GM12892 (cell line): ENCODE measurements at regions not wholly inside any gene's neighbourhood (a gene's known extent, or its start where the extent isn't known, plus 50 kb on each side); places are given as distances from the start of the nearest gene placed in this dataset.

ENCODE experiments used
- DNase-seq: peaks from one replicate; pipeline ENCODE4 v3.0.0; 2011; ENCODE audit not compliant: insufficient read length
- FAIRE-seq: peaks from 2 replicates; lab custom pipeline; 2011; peaks lifted over from hg19 to GRCh38; lab: Jason Lieb, UNC
- POLR2A ChIP-seq: IDR thresholded peaks from 2 replicates; pipeline ENCODE4 v1.6.1; 2011; ENCODE audit warnings: low read depth, low read length, control low read depth
- POLR2AphosphoS5 ChIP-seq: IDR thresholded peaks from 2 replicates; pipeline ENCODE4 v1.6.1; 2011; ENCODE audit warnings: low read depth, low read length, control low read depth
- TAF1 ChIP-seq: IDR thresholded peaks from 2 replicates; pipeline ENCODE4 v1.6.1; 2011; ENCODE audit warnings: low read depth, mild to moderate bottlenecking, control low read depth, low read length, borderline replicate concordance

DNA sequence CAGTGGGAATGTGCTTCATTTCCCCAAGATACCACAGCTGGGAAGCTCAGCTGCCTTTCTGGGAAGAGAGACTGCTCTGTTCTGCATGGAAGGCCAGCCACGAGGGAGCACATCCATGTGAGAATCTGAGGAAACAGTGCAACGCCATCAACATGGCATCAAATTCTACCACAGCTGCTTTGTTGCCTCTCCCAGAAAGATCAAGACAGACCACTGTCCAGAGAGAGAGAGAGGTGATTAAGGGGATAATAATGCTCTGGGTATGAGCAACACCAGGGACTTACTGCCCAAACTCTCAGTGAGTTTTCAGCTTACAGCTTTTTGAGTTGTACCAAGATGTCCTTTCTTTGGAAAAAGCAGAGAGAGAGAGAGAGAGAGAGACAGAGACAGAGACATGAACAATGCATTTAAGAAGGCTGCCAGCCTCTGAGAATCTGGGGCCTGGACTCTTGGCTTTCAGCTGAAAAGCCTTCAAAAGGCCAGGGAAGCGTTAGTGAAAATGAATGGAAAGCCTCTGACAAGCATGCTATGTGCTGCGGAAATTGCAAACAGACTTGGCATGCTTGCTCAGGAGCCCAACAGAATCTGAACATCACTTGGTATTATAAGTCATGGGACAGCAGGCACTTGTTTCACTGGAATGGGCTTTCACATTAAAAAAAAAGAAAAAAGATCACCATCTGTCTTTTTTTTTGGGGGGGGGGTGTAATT, 223.1 kb downstream of the MAP2K6 start:
- DNase-seq (no peak), FAIRE-seq (no peak)
- TF ChIP-seq POLR2A (no peak), POLR2AphosphoS5 (no peak), TAF1 (no peak)

DNA sequence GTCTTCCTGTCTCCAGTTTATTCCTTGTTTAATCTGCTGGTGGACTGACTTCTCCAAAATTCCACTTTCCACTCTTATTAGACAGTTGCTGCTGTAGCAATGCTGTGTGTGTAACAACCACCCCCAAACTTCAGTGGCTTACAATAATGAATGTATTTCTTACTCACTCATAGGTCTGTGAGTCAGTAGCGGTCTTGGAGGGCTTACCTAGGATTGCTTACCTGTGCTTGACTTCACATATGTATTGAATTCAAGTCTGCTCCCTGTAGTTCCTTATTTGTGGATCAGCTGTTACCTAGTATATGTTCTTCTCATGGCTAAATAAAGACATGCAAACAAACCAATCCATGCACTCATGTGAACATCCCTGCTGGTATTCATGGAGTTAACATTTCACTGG, 224.6 kb downstream of the MAP2K6 start:
- FAIRE-seq (no peak), DNase-seq (no peak)
- no peak for TF ChIP-seq POLR2A
- TF ChIP-seq POLR2AphosphoS5: no peak
- no peak for TF ChIP-seq TAF1

DNA sequence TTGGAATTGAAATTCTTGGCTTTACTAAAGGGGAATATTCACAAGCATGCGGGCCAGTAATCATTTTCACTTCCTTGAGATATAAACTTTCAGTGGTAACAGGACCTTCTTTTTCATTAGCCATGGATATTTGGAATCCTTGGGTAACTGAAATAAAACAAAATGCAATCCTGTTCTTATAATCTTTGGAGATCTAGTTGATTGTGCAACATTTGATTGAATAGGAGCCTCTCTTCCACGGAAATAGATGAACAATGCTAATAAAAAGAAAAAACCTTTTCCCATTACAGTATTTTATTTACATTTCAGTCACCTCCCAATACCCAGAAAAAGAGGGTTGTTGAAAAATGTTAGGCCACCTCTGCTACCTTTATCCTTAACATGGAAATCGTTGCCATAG, 225.6 kb downstream of the MAP2K6 start:
- no peak for TF ChIP-seq POLR2A
- TF ChIP-seq POLR2AphosphoS5: no peak
- no peak for TF ChIP-seq TAF1
- FAIRE-seq: no peak

DNA sequence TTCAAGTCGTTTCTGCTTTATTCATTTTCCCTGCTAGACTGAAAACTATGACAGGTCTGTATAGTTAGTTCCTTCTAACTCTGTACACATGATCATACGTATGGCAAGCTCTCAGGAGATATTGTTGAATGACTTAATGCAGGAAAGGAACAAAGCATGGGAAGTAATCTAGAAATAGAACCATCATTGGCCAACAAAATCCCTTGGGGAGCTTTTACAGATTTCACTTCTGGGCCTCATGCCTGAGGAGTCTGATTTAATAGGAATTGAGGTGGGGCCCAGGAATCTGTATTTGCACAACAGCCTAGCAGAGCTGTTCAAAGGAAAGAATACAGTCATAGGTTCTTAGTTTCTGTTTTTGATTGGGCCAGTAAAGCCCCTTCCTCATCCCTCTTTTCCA, 229.2 kb downstream of the MAP2K6 start:
- FAIRE-seq (no peak), DNase-seq (no peak)
- TF ChIP-seq TAF1 (no peak), POLR2AphosphoS5 (no peak), POLR2A (no peak)

More for the DNA sequence above, 225.6 kb downstream of the MAP2K6 start:
- no peak for DNase-seq

DNA sequence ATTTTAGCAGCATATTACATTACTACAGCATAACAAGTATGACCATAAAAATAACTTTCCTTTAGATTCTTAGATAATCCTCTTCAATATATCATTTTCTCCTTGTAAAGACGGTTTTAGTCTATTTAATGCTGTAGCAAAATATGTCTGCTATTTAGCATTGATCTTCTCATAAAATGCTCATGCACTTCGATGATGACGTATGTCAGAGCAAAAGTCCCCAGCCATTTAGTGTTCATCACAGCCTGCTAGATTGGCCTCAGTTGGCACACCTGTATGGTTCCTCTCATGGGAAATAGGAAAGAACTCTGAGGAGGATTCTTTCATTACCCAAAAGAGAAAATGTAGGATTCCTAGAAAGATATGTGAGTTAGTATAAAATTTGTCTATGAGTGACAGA, 232.2 kb downstream of the MAP2K6 start:
- DNase-seq (no peak), FAIRE-seq (no peak)
- TF ChIP-seq POLR2AphosphoS5 (no peak), TAF1 (no peak), POLR2A (no peak)

DNA sequence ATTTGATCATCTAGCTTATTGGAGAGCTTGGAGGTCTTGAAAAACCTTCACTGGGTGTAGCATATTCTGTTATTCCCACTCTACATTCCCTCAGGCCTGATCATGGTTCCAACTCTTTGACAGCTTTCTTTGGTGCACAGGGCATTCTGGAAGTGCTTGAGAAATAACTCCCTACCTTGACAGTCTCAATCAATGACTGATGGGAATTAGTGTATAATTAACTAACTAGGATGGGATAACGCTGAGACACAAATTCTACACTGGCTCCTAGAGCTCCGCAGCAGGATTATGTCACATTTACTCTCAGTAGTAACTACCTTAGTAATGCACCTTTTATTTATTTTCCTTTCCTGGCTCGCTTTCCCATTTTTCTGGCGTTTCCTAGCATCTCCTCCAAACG, 236.4 kb downstream of the MAP2K6 start:
- FAIRE-seq (no peak), DNase-seq (no peak)
- TF ChIP-seq POLR2A: no peak

DNA sequence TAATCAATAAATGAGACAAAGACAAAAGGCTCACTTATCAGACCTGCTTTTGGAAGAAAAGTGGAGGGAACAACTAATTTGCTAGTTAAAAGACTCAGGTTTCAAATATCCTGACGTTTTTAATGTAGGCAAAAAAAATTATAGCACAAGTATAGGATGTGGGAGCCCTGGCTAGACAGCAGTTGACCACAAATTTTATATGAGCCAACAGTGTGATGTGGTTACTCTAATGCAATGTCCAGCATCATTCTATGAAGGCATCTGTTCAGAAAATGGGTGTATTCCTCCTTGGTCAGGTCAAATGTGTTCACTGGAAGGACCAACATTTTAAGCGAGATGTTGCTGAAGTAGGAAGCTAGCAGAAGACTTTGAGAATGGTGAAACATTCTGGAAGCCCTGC, 237.4 kb downstream of the MAP2K6 start:
- DNase-seq (no peak), FAIRE-seq (no peak)
- no peak for TF ChIP-seq TAF1
- no peak for TF ChIP-seq POLR2AphosphoS5
- no peak for TF ChIP-seq POLR2A

DNA sequence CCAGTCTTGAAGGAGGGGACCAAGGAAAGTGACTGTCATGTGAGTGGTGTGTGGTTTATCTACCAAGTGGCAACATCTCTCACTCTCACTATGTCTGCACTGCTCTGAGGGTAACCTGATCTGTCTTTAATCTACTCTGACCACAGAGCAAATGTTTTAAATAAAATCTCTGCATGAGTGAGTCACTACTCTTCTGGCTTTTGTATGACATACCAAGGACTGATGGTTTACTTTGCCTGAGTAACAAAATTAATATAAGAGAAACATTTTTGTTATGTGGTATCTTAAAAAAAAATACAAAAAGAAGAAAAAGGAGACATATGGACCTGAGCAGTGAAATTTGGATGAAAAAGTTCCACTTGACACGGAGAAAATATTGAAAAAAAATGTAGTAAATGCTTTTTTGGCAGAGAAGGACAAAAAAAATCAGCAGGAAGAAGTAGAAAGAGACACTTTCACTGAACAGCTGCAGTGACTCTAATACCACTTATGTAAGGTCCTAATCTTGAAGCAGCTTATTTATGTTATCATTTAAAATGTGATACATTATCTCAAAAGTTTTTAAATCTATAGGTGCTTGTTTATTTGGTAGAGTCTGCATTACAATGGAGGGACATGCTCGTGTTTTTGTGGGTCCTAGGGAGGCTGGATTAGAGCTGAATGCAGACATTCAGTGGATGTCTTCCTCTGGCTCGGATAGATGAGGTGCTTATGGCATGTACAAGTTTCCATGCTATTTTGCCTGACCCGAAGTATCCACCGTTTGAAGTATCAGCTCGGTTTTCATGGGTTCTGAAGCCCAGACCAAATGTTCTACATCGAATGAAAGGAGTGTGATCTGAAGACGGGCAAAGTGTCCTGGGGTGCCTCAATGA, 240.7 kb downstream of the MAP2K6 start:
- no peak for TF ChIP-seq POLR2AphosphoS5
- no peak for TF ChIP-seq TAF1
- no peak for DNase-seq
- no peak for FAIRE-seq

DNA sequence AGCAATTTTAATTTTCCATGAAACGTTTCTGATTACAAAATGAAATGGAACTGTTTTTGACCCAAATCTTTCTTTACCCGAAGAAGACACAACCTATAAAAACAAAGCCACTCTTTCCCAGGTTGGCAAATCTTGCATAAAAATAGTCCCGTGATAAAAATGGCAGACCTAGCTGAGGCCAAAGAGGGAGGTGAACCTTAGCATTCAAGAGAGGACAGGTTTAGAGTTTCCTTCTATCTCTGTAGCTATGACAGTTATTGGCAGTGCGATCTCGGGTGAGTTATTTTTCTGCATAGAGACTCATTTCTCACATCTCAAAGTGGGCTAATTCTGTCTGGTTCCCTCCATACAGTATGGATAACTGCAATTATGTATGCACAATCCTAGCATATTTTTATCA, 241.4 kb downstream of the MAP2K6 start:
- TF ChIP-seq TAF1: no peak
- no peak for TF ChIP-seq POLR2AphosphoS5
- TF ChIP-seq POLR2A: no peak
- FAIRE-seq (no peak), DNase-seq (no peak)

DNA sequence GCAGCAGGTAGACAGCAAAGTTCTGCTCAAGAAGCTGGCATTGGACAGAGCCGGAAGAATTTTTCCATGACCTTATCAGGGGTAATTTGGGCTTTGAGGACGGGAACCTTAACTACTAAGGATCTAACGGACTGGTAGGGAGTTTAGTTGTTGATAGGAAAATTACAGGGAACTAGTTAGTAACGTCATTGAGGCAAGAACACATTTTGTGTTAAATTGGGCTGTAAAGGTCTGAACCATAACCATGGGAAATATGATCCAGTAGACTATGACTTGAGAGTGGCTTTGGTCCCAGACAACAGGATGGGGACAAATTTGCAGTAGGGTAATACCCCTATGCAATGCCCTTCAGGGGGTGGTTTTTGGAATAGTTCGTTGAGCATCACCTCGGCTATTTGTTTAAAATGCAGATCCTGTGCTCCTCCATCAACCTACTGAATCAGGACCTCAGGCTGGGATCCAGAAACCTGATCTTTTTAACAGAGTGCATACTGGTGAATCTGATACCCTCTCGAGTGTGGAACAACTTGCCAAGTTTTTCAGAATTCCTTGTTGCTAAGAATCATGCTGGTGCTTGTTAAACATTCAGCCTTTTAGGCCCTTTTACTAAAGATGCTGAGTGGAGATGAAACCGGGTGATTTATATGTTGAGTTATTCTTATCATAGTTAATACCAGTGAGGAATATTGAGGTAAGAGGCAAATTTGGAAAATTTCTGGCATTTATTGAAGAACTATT, 255.1 kb downstream of the MAP2K6 start:
- DNase-seq: no peak
- FAIRE-seq: no peak
- TF ChIP-seq POLR2AphosphoS5 (no peak), TAF1 (no peak), POLR2A (no peak)

DNA sequence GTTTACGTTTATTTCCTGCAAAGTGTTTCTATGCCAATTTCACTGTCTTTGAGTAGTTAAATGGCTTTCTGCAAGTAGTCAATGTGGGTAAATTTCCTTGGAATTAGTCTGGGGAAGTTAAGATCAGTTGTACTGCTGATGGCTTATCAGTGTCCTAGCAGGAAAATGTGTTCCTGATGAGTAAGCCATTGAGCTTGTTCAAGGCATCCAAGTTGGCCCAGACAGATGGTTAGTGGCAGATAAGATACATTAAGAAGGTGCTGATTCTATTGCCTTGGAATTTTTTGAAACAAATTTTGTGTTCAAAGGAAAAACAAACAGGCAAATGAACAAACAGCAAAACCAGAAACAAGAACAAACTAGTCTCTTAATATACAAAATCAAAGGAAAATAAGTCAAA, 258.4 kb downstream of the MAP2K6 start:
- no peak for DNase-seq
- TF ChIP-seq POLR2A: no peak
- TF ChIP-seq POLR2AphosphoS5: no peak
- TF ChIP-seq TAF1: no peak
- FAIRE-seq: no peak
